ENCODE measurements at regions not wholly inside any gene's neighbourhood (a gene's known extent, or its start where the extent isn't known, plus 50 kb on each side); places are given as distances from the start of the nearest gene placed in this dataset.
"Not testable (repeated sequence)": the region's sequence is repeated elsewhere in the genome, so short reads cannot be mapped to it uniquely, and the experiment has no call there.

GRCh38 chr6:26186652-26187051 lies 99.4 kb downstream of the HFE start:
- H3K9me2 ChIP-seq (replicated peaks; ENCODE audit: low read depth, low read length), result no peaks in the 10 kb centered on the region
- no peaks in the 10 kb centered on the region for H3K79me2 ChIP-seq (ENCODE audit: insufficient read depth, low read length)
- H3K36me3 ChIP-seq (ENCODE audit: insufficient read depth, low read length), result no peaks in the 10 kb centered on the region
- TF ChIP-seq CTCF (conservative IDR thresholded peaks at IDR 0.05; ENCODE audit: low read length), result no peak
- no peak for TF ChIP-seq EZH2phosphoT487 (IDR thresholded peaks at IDR 0.05; ENCODE audit: borderline replicate concordance)
- H3K4me1 ChIP-seq (ENCODE audit: insufficient read depth, low read length, poor library complexity, severe bottlenecking), result peaks cover 32% of the 10 kb centered on the region
- no peaks in the 10 kb centered on the region for H4K20me1 ChIP-seq (ENCODE audit: insufficient read depth, low read length, poor library complexity, severe bottlenecking)
- H2AFZ ChIP-seq (ENCODE audit: low read length), result no peak overlapping the region
- H3K9me3 ChIP-seq (ENCODE audit: insufficient read depth, low read depth, low read length), result no peaks in the 10 kb centered on the region
- H3F3A ChIP-seq (ENCODE audit: low read depth), result 0 out of 2 replicates have a peak, but pooled peaks cover 3% of the 10 kb centered on the region
- peak overlapping the region; percentile 92 for H3K4me2 ChIP-seq (ENCODE audit: low read depth, low read length, poor library complexity, severe bottlenecking)
- H3K4me3 ChIP-seq (ENCODE audit: low read length, poor library complexity, severe bottlenecking), result peak overlapping the region; percentile 90
- no peaks in the 10 kb centered on the region for H3K27me3 ChIP-seq (ENCODE audit: insufficient read depth, low read length, poor library complexity, severe bottlenecking)
- H3K9ac ChIP-seq (ENCODE audit: low read depth, low read length, poor library complexity, severe bottlenecking), result peak overlapping the region; percentile 96

DNA sequence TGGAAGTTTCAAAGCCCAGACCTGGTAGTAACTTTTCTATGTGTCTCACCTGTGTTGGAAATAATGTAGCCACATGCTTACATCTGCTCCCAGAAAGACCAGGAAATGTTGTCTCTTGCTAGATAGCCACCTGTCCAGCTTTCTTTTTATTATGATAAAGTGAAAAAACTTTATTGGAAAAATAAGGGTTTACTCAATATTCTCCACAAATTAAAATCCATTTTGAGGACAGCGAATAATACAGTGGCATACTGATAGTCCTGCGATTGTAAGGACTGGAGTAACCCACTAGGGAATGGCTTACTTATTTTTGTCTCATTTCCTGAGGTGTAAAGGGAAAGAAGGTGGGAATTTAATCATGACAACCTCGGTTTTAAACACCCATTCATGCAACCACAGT lies 100.1 kb downstream of the HFE start:
- Histone ChIP-seq H2AFZ (ENCODE audit: low read length) (no peak overlapping the region), H3K36me3 (ENCODE audit: insufficient read depth, low read length) (no peaks in the 10 kb centered on the region), H3K27me3 (ENCODE audit: insufficient read depth, low read length, poor library complexity, severe bottlenecking) (no peaks in the 10 kb centered on the region), H3K9me2 (replicated peaks; ENCODE audit: low read depth, low read length) (no peaks in the 10 kb centered on the region), H4K20me1 (ENCODE audit: insufficient read depth, low read length, poor library complexity, severe bottlenecking) (no peaks in the 10 kb centered on the region), H3K4me1 (ENCODE audit: insufficient read depth, low read length, poor library complexity, severe bottlenecking) (peaks cover 32% of the 10 kb centered on the region), H3K4me2 (ENCODE audit: low read depth, low read length, poor library complexity, severe bottlenecking) (peak overlapping the region; percentile 92), H3K79me2 (ENCODE audit: insufficient read depth, low read length) (no peaks in the 10 kb centered on the region), H3K9ac (ENCODE audit: low read depth, low read length, poor library complexity, severe bottlenecking) (peak overlapping the region; percentile 96), H3K4me3 (ENCODE audit: low read length, poor library complexity, severe bottlenecking) (peak overlapping the region; percentile 90), H3F3A (ENCODE audit: low read depth) (0 out of 2 replicates have a peak, but pooled peaks cover 3% of the 10 kb centered on the region), H3K9me3 (ENCODE audit: insufficient read depth, low read depth, low read length) (no peaks in the 10 kb centered on the region)
- TF ChIP-seq EZH2phosphoT487 (IDR thresholded peaks at IDR 0.05; ENCODE audit: borderline replicate concordance), result no peak
- no peak for TF ChIP-seq CTCF (conservative IDR thresholded peaks at IDR 0.05; ENCODE audit: low read length)

DNA sequence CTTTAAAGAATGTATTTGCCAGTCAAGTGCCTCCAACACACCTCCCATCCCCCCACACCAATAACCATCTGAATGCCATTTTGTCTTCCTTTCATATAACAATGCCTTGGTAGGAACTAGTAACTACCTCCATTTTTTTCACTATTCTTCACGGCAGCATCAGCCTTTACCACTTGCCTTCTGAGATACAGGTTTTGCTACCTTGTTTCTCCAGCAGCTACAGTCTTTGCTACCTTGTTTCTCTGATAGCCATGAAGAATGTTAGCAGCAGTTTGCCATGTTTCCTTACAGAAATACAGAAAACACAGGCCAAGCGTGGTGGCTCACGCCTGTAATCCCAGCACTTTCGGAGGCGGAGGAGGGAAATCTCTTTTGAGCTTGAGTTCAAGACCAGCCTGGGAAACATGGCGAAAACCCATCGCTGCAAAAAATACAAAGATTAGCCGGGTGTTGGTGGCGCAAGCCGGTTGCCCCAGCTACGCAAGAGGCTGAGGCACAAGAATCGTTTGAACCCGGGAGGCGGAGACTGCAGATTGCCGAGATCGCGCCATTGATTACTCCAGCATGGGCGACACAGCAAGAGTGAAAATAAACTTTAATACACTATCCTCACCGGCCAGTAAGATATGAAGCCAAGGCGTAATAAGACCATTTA lies 100.9 kb downstream of the HFE start:
- peak overlapping the region; percentile 90 for H3K4me3 ChIP-seq (ENCODE audit: low read length, poor library complexity, severe bottlenecking)
- no peaks in the 10 kb centered on the region for H4K20me1 ChIP-seq (ENCODE audit: insufficient read depth, low read length, poor library complexity, severe bottlenecking)

GRCh38 chr6:26191512-26191911 lies 104.3 kb downstream of the HFE start:
- H3F3A ChIP-seq (ENCODE audit: low read depth); H3K4me3 ChIP-seq (ENCODE audit: low read length, poor library complexity, severe bottlenecking): not testable (repeated sequence)

More for the DNA sequence above, 100.9 kb downstream of the HFE start:
- no peak overlapping the region for H2AFZ ChIP-seq (ENCODE audit: low read length)
- no peak for TF ChIP-seq EZH2phosphoT487 (IDR thresholded peaks at IDR 0.05; ENCODE audit: borderline replicate concordance)
- no peak for TF ChIP-seq CTCF (conservative IDR thresholded peaks at IDR 0.05; ENCODE audit: low read length)
- H3F3A ChIP-seq (ENCODE audit: low read depth), result 0 out of 2 replicates have a peak, but pooled peaks cover 3% of the 10 kb centered on the region
- H3K9ac ChIP-seq (ENCODE audit: low read depth, low read length, poor library complexity, severe bottlenecking), result peak overlapping the region; percentile 96
- H3K79me2 ChIP-seq (ENCODE audit: insufficient read depth, low read length), result no peaks in the 10 kb centered on the region
- H3K36me3 ChIP-seq (ENCODE audit: insufficient read depth, low read length), result no peaks in the 10 kb centered on the region
- peaks cover 32% of the 10 kb centered on the region for H3K4me1 ChIP-seq (ENCODE audit: insufficient read depth, low read length, poor library complexity, severe bottlenecking)
- H3K4me2 ChIP-seq (ENCODE audit: low read depth, low read length, poor library complexity, severe bottlenecking), result peak overlapping the region; percentile 92
- H3K9me3 ChIP-seq (ENCODE audit: insufficient read depth, low read depth, low read length), result no peaks in the 10 kb centered on the region
- H3K9me2 ChIP-seq (replicated peaks; ENCODE audit: low read depth, low read length), result no peaks in the 10 kb centered on the region
- no peaks in the 10 kb centered on the region for H3K27me3 ChIP-seq (ENCODE audit: insufficient read depth, low read length, poor library complexity, severe bottlenecking)

More at GRCh38 chr6:26191512-26191911, 104.3 kb downstream of the HFE start:
- not testable (repeated sequence) for H3K9me3 ChIP-seq (ENCODE audit: insufficient read depth, low read depth, low read length); H3K9ac ChIP-seq (ENCODE audit: low read depth, low read length, poor library complexity, severe bottlenecking); H4K20me1 ChIP-seq (ENCODE audit: insufficient read depth, low read length, poor library complexity, severe bottlenecking); H3K9me2 ChIP-seq (replicated peaks; ENCODE audit: low read depth, low read length); H3K36me3 ChIP-seq (ENCODE audit: insufficient read depth, low read length); H3K27me3 ChIP-seq (ENCODE audit: insufficient read depth, low read length, poor library complexity, severe bottlenecking); H3K4me2 ChIP-seq (ENCODE audit: low read depth, low read length, poor library complexity, severe bottlenecking); H2AFZ ChIP-seq (ENCODE audit: low read length)
- Histone ChIP-seq H3K4me1 (ENCODE audit: insufficient read depth, low read length, poor library complexity, severe bottlenecking) (peaks cover 24% of the 10 kb centered on the region), H3K79me2 (ENCODE audit: insufficient read depth, low read length) (peaks cover 12% of the 10 kb centered on the region)
